ENCODE measurements at regions not wholly inside any gene's neighbourhood (a gene's known extent, or its start where the extent isn't known, plus 50 kb on each side); places are given as distances from the start of the nearest gene placed in this dataset.

GRCh38 chr2:199583676-199584075, 125.9 kb upstream of the SATB2 start:
- Histone ChIP-seq H3K4me3 (no peak overlapping the region), H3K27me3 (peaks cover 0 to 7% (median 6%) of the 10 kb centered on the region in 3 donors), H3K36me3 (no peaks in the 10 kb centered on the region), H3K27ac (no peak overlapping the region), H3K4me1 (peaks cover 0 to 13% (median 3%) of the 10 kb centered on the region in 4 donors), H3K9me3 (no peaks in the 10 kb centered on the region)
- intact Hi-C loops (cut with DNase I; ENCODE audit: low total_unique reads), result no loop called here
- TF ChIP-seq POLR2A (IDR thresholded peaks at IDR 0.05), result no peak
- TF ChIP-seq EP300 (IDR thresholded peaks at IDR 0.05), result no peak
- TF ChIP-seq, protein P1, sequence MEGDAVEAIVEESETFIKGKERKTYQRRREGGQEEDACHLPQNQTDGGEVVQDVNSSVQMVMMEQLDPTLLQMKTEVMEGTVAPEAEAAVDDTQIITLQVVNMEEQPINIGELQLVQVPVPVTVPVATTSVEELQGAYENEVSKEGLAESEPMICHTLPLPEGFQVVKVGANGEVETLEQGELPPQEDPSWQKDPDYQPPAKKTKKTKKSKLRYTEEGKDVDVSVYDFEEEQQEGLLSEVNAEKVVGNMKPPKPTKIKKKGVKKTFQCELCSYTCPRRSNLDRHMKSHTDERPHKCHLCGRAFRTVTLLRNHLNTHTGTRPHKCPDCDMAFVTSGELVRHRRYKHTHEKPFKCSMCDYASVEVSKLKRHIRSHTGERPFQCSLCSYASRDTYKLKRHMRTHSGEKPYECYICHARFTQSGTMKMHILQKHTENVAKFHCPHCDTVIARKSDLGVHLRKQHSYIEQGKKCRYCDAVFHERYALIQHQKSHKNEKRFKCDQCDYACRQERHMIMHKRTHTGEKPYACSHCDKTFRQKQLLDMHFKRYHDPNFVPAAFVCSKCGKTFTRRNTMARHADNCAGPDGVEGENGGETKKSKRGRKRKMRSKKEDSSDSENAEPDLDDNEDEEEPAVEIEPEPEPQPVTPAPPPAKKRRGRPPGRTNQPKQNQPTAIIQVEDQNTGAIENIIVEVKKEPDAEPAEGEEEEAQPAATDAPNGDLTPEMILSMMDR (IDR thresholded peaks at IDR 0.05), result no peak
- no peak for TF ChIP-seq POLR2AphosphoS5 (IDR thresholded peaks at IDR 0.05)
- 37 to 56% (median 40%) methylated on average over 3 of the region's 3 CpGs for WGBS, 5 donors
- DNase-seq, result no peak

- Histone ChIP-seq H3K27me3 (peaks cover 0 to 7% (median 6%) of the 10 kb centered on the region in 3 donors), H3K27ac (no peak overlapping the region), H3K4me1 (peaks cover 0 to 13% (median 3%) of the 10 kb centered on the region in 4 donors), H3K9me3 (no peaks in the 10 kb centered on the region), H3K36me3 (no peaks in the 10 kb centered on the region), H3K4me3 (peak overlapping the region; percentile 23 to 36 (median 33))
- intact Hi-C loops (cut with DNase I; ENCODE audit: low total_unique reads), result no loop called here
- 16 to 28% (median 23%) methylated on average over 9 of the region's 9 CpGs for WGBS, 5 donors
- peak in 1 of 2 donors; percentile 43 for DNase-seq
- TF ChIP-seq POLR2A (IDR thresholded peaks at IDR 0.05) (no peak), POLR2AphosphoS5 (IDR thresholded peaks at IDR 0.05) (no peak), EP300 (IDR thresholded peaks at IDR 0.05) (no peak)
- TF ChIP-seq, protein P1 (IDR thresholded peaks at IDR 0.05), result no peak
These were observed 124.2 kb upstream of the SATB2 start for GRCh38 chr2:199581935-199582360.

GRCh38 chr2:199581408-199581807, 123.7 kb upstream of the SATB2 start:
- no peaks in the 10 kb centered on the region for H3K9me3 ChIP-seq
- intact Hi-C loops (cut with DNase I; ENCODE audit: low total_unique reads), result no loop called here
- peak overlapping the region; percentile 23 to 36 (median 33) for H3K4me3 ChIP-seq
- DNase-seq, result no peak
- no peaks in the 10 kb centered on the region for H3K36me3 ChIP-seq
- TF ChIP-seq EP300 (IDR thresholded peaks at IDR 0.05), result no peak
- TF ChIP-seq POLR2A (IDR thresholded peaks at IDR 0.05), result no peak
- TF ChIP-seq, protein P1 (IDR thresholded peaks at IDR 0.05), result no peak
- TF ChIP-seq POLR2AphosphoS5 (IDR thresholded peaks at IDR 0.05), result no peak
- H3K4me1 ChIP-seq, result peaks cover 0 to 13% (median 3%) of the 10 kb centered on the region in 4 donors
- 31 to 40% (median 36%) methylated on average over 4 of the region's 4 CpGs for WGBS, 5 donors
- H3K27ac ChIP-seq, result no peak overlapping the region
- H3K27me3 ChIP-seq, result peaks cover 0 to 7% (median 6%) of the 10 kb centered on the region in 3 donors

- H3K4me3 ChIP-seq, result no peak overlapping the region
- H3K36me3 ChIP-seq, result no peaks in the 10 kb centered on the region
- TF ChIP-seq POLR2AphosphoS5 (IDR thresholded peaks at IDR 0.05) (no peak), EP300 (IDR thresholded peaks at IDR 0.05) (no peak), POLR2A (IDR thresholded peaks at IDR 0.05) (no peak)
- TF ChIP-seq, protein P1 (IDR thresholded peaks at IDR 0.05), result no peak
- H3K4me1 ChIP-seq, result no peaks in the 10 kb centered on the region
- H3K9me3 ChIP-seq, result no peaks in the 10 kb centered on the region
- WGBS, 5 donors, result 61 to 73% (median 68%) methylated on average over 2 of the region's 2 CpGs
- no peak overlapping the region for H3K27ac ChIP-seq
- peaks cover 0 to 7% (median 0%) of the 10 kb centered on the region in 3 donors for H3K27me3 ChIP-seq
- intact Hi-C loops (cut with DNase I; ENCODE audit: low total_unique reads), result no loop called here
- peak in 1 of 2 donors; percentile 13 for DNase-seq
These were observed 117.7 kb upstream of the SATB2 start for GRCh38 chr2:199575416-199575815.

Measured in stomach (tissue), 8 donors.